DND-41 (cell line): ENCODE measurements at regions not wholly inside any gene's neighbourhood (a gene's known extent, or its start where the extent isn't known, plus 50 kb on each side); places are given as distances from the start of the nearest gene placed in this dataset.

Experiments
- EZH2 ChIP-seq: IDR thresholded peaks from 3 replicates; pipeline ENCODE4 v1.6.1; 2012; ENCODE audit warnings: borderline replicate concordance, low read depth, mild to moderate bottlenecking, moderate library complexity, low read length, inconsistent platforms; ENCODE audit not compliant: severe bottlenecking
- TF ChIP-seq, protein P1 (sequence below): IDR thresholded peaks from 2 replicates; pipeline ENCODE4 v1.5.1; 2012; ENCODE audit warnings: borderline replicate concordance, low read length, moderate library complexity, mild to moderate bottlenecking; ENCODE audit not compliant: poor library complexity, severe bottlenecking; ENCODE audit errors: extremely low read depth

DNA sequence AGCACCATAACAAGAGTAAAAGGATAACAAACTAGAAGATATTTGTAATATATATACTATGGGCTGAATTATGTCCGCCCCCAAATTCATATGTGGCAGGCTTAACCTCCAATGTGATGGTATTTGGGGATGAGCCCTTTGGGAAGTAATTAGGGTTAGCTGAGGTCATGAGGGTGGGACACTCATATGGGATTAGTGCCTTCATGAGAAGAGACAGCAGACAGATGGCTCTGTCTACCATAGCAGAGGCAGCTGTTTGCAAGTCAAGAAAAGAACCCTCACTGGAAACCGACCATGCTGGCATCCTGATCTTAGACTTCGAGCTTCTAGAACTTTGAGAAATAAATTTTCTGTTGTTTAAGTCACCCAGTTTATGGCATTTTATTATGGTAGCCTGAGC lies 303.6 kb downstream of the LMO4 start:
- TF ChIP-seq, protein P1, sequence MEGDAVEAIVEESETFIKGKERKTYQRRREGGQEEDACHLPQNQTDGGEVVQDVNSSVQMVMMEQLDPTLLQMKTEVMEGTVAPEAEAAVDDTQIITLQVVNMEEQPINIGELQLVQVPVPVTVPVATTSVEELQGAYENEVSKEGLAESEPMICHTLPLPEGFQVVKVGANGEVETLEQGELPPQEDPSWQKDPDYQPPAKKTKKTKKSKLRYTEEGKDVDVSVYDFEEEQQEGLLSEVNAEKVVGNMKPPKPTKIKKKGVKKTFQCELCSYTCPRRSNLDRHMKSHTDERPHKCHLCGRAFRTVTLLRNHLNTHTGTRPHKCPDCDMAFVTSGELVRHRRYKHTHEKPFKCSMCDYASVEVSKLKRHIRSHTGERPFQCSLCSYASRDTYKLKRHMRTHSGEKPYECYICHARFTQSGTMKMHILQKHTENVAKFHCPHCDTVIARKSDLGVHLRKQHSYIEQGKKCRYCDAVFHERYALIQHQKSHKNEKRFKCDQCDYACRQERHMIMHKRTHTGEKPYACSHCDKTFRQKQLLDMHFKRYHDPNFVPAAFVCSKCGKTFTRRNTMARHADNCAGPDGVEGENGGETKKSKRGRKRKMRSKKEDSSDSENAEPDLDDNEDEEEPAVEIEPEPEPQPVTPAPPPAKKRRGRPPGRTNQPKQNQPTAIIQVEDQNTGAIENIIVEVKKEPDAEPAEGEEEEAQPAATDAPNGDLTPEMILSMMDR: no peak
- no peak for TF ChIP-seq EZH2
